HCT116 (cell line): ENCODE measurements at regions not wholly inside any gene's neighbourhood (a gene's known extent, or its start where the extent isn't known, plus 50 kb on each side); places are given as distances from the start of the nearest gene placed in this dataset.

Source experiments
- ATAC-seq: fragments of 200-7000 bp; cut with Tn5 transposase; 2 replicates; pipeline ENCODE4 v1.9.1; 2020; ENCODE audit warnings: mild to moderate bottlenecking, moderate library complexity
- BruUV-seq: library from RNA; stranded (reverse); fragments of 400-500 nt; replicated peaks from 2 replicates; lab custom pipeline; 2021; lab: Mats Ljungman, UMichigan
- CTCF ChIA-PET: fragments of 300-600 bp; sonication (Branson Sonifier 250); formaldehyde crosslinking; loops from one replicate; lab custom pipeline; 2021; ENCODE audit warnings: antibody characterized with exemption; lab: Charles Lee
- POLR2A ChIA-PET: fragments of 300-600, 350-600 bp; sonication (Branson Sonifier 250); formaldehyde crosslinking; loops from one replicate; lab custom pipeline; 2021; ENCODE audit warnings: antibody characterized with exemption; lab: Charles Lee
- RAD21 ChIA-PET, 2 experiments: fragments of 300-600 bp; sonication (Branson Sonifier 250); formaldehyde crosslinking; loops; one replicate each; lab custom pipeline; 2023; ENCODE audit warnings: low total read pairs in 2 of 2; ENCODE audit not compliant: uncharacterized antibody in 2 of 2, unreplicated experiment in 2 of 2, low non-redundant PET in 1 of 2; lab: Charles Lee
- DNase-seq: peaks from one replicate; pipeline ENCODE4 v3.0.0-alpha.2; 2010; ENCODE audit warnings: low read depth, low spot score
- H2AFZ ChIP-seq: fragments of 200-600 bp; shearing (Covaris generic), sonication (generic); 2 replicates; pipeline ENCODE4 v1.6.1; 2017; ENCODE audit warnings: low read depth, mixed run types, mixed read lengths, antibody characterized with exemption, low read length; ENCODE audit not compliant: poor library complexity, severe bottlenecking
- H3K27ac ChIP-seq: 2 replicates; pipeline ENCODE4 v1.5.1; 2012; ENCODE audit warnings: low read depth, low read length
- H3K27me3 ChIP-seq: fragments of 200-600 bp; sonication (generic); 2 replicates; pipeline ENCODE4 v1.6.1; 2016; ENCODE audit warnings: mixed run types, low read length, mixed read lengths; ENCODE audit not compliant: insufficient read depth
- H3K36me3 ChIP-seq, 2 experiments: fragments of 200-500 bp in 1 of 2; fragments of 200-600 bp in 1 of 2; sonication (Bioruptor generic) in 1 of 2; sonication (generic) in 1 of 2; 2 replicates each; pipeline versions ENCODE4 v1.5.1 to v1.6.1; 2014 to 2016; ENCODE audit warnings: low read length in 2 of 2, inconsistent platforms in 1 of 2, mixed read lengths in 1 of 2, mixed run types in 1 of 2; ENCODE audit not compliant: insufficient read depth in 2 of 2, control insufficient read depth in 1 of 2
- H3K4me1 ChIP-seq, 2 experiments: fragments of 200-600 bp in 1 of 2; sonication (generic) in 1 of 2; 2 replicates each; pipeline versions ENCODE4 v1.5.1 to v1.6.1; 2012 to 2017; ENCODE audit warnings: low read length in 2 of 2, inconsistent platforms in 1 of 2, mild to moderate bottlenecking in 1 of 2, mixed read lengths in 1 of 2, mixed run types in 1 of 2, moderate library complexity in 1 of 2; ENCODE audit not compliant: insufficient read depth in 2 of 2, control insufficient read depth in 1 of 2
- H3K4me2 ChIP-seq: fragments of 200-600 bp; sonication (generic); 2 replicates; pipeline ENCODE4 v1.6.1; 2017; ENCODE audit warnings: mixed run types, low read length, mixed read lengths
- H3K4me3 ChIP-seq, 2 experiments: fragments of 200-600 bp in 1 of 2; sonication (generic) in 1 of 2; replicated peaks in 1 of 2; 2 replicates each; pipeline ENCODE4 v1.5.1; 2011 to 2016; ENCODE audit warnings: low read length in 2 of 2, control low read depth in 1 of 2, low read depth in 1 of 2, mild to moderate bottlenecking in 1 of 2, mixed read lengths in 1 of 2, mixed run types in 1 of 2
- H3K79me2 ChIP-seq: fragments of 200-600 bp; sonication (generic); 2 replicates; pipeline ENCODE4 v1.6.1; 2017; ENCODE audit warnings: mild to moderate bottlenecking, mixed run types, low read length, moderate library complexity, mixed read lengths; ENCODE audit not compliant: insufficient read depth
- H3K9ac ChIP-seq: fragments of 200-600 bp; sonication (generic); 2 replicates; pipeline ENCODE4 v1.6.1; 2016; ENCODE audit warnings: low read length, mixed read lengths
- H3K9me2 ChIP-seq: fragments of 200-600 bp; sonication (generic), shearing (Covaris generic); 2 replicates; pipeline ENCODE4 v1.6.1; 2017; ENCODE audit warnings: mixed run types, mild to moderate bottlenecking, moderate library complexity; ENCODE audit not compliant: insufficient read depth
- H3K9me3 ChIP-seq, 2 experiments: fragments of 200-500 bp in 1 of 2; fragments of 200-600 bp in 1 of 2; sonication (Bioruptor generic) in 1 of 2; sonication (generic) in 1 of 2; 2 replicates each; pipeline ENCODE4 v1.6.1; 2014 to 2017; ENCODE audit warnings: low read length in 2 of 2, mixed read lengths in 2 of 2, inconsistent platforms in 1 of 2, low read depth in 1 of 2, mild to moderate bottlenecking in 1 of 2, mixed run types in 1 of 2, moderate library complexity in 1 of 2; ENCODE audit not compliant: control insufficient read depth in 1 of 2, insufficient read depth in 1 of 2
- H4K20me1 ChIP-seq: fragments of 200-600 bp; sonication (generic), shearing (Covaris generic); 2 replicates; pipeline ENCODE4 v1.6.1; 2017; ENCODE audit warnings: mixed run types, mild to moderate bottlenecking, moderate library complexity; ENCODE audit not compliant: insufficient read depth
- CEBPB ChIP-seq: IDR thresholded peaks from 2 replicates; pipeline ENCODE4 v1.6.1; 2012; ENCODE audit warnings: low read depth
- EGR1 ChIP-seq: IDR thresholded peaks from 2 replicates; pipeline ENCODE4 v1.6.1; 2012; ENCODE audit warnings: low read depth
- POLR2A ChIP-seq: IDR thresholded peaks from 2 replicates; pipeline ENCODE4 v1.7.0; 2011; ENCODE audit warnings: borderline replicate concordance; ENCODE audit not compliant: insufficient read depth, insufficient read length; ENCODE audit errors: extremely low read depth
- SP1 ChIP-seq: IDR thresholded peaks from 2 replicates; pipeline ENCODE4 v1.6.1; 2012; ENCODE audit warnings: low read depth
- TCF7L2 ChIP-seq: IDR thresholded peaks from 2 replicates; pipeline ENCODE4 v1.7.0; 2011; ENCODE audit warnings: borderline replicate concordance, inconsistent platforms; ENCODE audit not compliant: insufficient read depth, insufficient read length; ENCODE audit errors: extremely low read depth
- intact Hi-C: fragments of 100-400 bp; cut with micrococcal nuclease; formaldehyde crosslinking; loops from 2 replicates; pipeline ENCODE4 v1.10.0; 2022
- TF ChIP-seq, protein P1 (sequence below), 3 experiments: fragments of 200-600 bp in 1 of 3; sonication (generic) in 1 of 3; IDR thresholded peaks in 2 of 3; conservative IDR thresholded peaks in 1 of 3; 2 replicates each; pipeline ENCODE4 v1.5.1; 2012 to 2017; ENCODE audit warnings: low read depth in 2 of 3, low read length in 2 of 3, antibody characterized with exemption in 1 of 3, borderline replicate concordance in 1 of 3, control low read depth in 1 of 3, mild to moderate bottlenecking in 1 of 3, mixed read lengths in 1 of 3, mixed run types in 1 of 3, moderate library complexity in 1 of 3; ENCODE audit not compliant: insufficient read depth in 1 of 3
- TF ChIP-seq, protein P2 (sequence below): IDR thresholded peaks from 2 replicates; pipeline ENCODE4 v1.6.1; 2012

- Histone ChIP-seq H3K4me3 (no peak overlapping the region), H3K27ac (no peak overlapping the region), H3K36me3 (no peaks in the 10 kb centered on the region), H3K27me3 (no peaks in the 10 kb centered on the region), H2AFZ (no peak overlapping the region), H3K9me2 (no peaks in the 10 kb centered on the region), H3K4me1 (no peaks in the 10 kb centered on the region), H3K9ac (no peak overlapping the region), H3K4me2 (no peak overlapping the region), H3K79me2 (no peaks in the 10 kb centered on the region), H4K20me1 (no peaks in the 10 kb centered on the region), H3K9me3 (peaks cover 12 to 20% of the 10 kb centered on the region in 2 experiments; a peak in 3 of 4 replicates)
- CTCF ChIA-PET: no interaction called here
- ATAC-seq (no peak), DNase-seq (no peak)
- RAD21 ChIA-PET: no interaction called here
- BruUV-seq: no TSS peak
- TF ChIP-seq CEBPB (no peak), SP1 (no peak), POLR2A (no peak), EGR1 (no peak), TCF7L2 (no peak)
- POLR2A ChIA-PET: no interaction called here
- intact Hi-C loops: no loop called here
Observed at GRCh38 chr2:35538796-35539195, 816.8 kb upstream of the CRIM1 start.

GRCh38 chr2:35530615-35531135 lies 824.9 kb upstream of the CRIM1 start:
- Histone ChIP-seq H3K79me2 (no peaks in the 10 kb centered on the region), H3K27me3 (no peaks in the 10 kb centered on the region), H3K9me3 (peaks cover 8 to 13% of the 10 kb centered on the region in 2 experiments; a peak in 2 of 4 replicates), H3K36me3 (no peaks in the 10 kb centered on the region), H3K9ac (no peak overlapping the region), H4K20me1 (no peaks in the 10 kb centered on the region), H3K4me2 (no peak overlapping the region), H3K9me2 (no peaks in the 10 kb centered on the region), H2AFZ (no peak overlapping the region), H3K27ac (no peak overlapping the region), H3K4me3 (no peak overlapping the region), H3K4me1 (no peaks in the 10 kb centered on the region)
- RAD21 ChIA-PET: no interaction called here
- TF ChIP-seq, protein P1, sequence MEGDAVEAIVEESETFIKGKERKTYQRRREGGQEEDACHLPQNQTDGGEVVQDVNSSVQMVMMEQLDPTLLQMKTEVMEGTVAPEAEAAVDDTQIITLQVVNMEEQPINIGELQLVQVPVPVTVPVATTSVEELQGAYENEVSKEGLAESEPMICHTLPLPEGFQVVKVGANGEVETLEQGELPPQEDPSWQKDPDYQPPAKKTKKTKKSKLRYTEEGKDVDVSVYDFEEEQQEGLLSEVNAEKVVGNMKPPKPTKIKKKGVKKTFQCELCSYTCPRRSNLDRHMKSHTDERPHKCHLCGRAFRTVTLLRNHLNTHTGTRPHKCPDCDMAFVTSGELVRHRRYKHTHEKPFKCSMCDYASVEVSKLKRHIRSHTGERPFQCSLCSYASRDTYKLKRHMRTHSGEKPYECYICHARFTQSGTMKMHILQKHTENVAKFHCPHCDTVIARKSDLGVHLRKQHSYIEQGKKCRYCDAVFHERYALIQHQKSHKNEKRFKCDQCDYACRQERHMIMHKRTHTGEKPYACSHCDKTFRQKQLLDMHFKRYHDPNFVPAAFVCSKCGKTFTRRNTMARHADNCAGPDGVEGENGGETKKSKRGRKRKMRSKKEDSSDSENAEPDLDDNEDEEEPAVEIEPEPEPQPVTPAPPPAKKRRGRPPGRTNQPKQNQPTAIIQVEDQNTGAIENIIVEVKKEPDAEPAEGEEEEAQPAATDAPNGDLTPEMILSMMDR (IDR thresholded peaks at IDR 0.05 in 2 of 3, conservative IDR thresholded peaks at IDR 0.05 in 1 of 3; ENCODE audit: borderline replicate concordance in 1 of 3, insufficient read depth in 1 of 3, low read depth in 2 of 3, low read length in 2 of 3): no peak
- TF ChIP-seq, protein P2, sequence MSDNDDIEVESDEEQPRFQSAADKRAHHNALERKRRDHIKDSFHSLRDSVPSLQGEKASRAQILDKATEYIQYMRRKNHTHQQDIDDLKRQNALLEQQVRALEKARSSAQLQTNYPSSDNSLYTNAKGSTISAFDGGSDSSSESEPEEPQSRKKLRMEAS: no peak
- no peak for TF ChIP-seq EGR1
- no TSS peak for BruUV-seq
- ATAC-seq: no peak
- CTCF ChIA-PET: no interaction called here
- POLR2A ChIA-PET: no interaction called here
- intact Hi-C loops: no loop called here
- no peak for DNase-seq
